ENCODE measurements at regions not wholly inside any gene's neighbourhood (a gene's known extent, or its start where the extent isn't known, plus 50 kb on each side); places are given as distances from the start of the nearest gene placed in this dataset.

DNA sequence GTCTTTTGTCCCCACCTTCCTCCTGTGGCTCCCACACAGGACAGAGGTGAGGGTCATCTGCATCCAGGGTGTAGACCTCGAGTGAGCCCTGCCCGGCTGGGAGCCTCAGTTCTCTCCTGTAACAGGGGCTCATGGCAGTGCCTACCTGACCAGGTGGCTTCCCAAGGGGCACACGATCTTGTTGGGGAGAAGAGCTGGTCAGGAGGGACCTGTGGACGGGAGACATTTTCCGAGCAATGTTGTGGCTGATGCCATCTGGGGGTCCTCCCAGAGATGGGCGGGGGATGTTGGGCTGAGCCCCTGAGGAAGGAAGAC, 51.9 kb downstream of the CEBPB start:
- no peak for DNase-seq

DNA sequence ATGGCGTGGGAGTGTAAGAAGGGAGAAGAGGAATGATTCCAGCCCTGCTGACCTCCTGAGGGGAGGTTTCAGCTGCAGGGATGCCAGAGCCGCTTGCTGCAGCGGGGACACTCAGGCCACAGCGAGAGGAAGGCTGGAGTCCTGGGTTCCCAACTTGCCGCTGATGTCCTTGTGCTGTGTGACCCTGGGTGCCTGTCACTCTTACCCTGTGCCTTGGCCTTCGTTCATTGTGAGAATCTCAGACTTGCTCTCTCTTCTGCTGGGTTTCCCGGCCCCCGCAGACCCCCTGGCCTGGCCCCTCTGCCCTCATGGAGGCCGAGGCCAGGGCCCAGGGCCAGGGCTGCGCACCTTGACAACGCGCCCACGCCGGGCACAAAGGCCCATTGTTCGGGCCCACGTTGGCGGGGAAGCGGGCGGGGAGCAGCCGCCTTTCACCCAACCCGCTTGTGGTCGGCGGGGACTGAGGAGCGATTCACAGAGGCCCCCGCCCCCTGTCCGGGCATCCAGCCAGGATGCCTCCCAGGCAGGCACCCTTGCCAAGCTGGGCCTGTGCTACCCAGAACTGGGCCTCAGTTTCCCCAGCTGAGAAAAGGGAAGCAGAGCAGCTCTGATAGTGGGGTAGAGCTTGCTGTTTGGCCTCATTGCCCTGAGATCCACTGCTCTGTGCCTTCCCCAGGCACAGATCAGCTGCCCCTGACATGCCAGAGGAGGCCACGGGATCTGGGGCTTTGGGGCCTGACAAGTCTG, 52.4 kb downstream of the CEBPB start:
- DNase-seq, result no peak

DNA sequence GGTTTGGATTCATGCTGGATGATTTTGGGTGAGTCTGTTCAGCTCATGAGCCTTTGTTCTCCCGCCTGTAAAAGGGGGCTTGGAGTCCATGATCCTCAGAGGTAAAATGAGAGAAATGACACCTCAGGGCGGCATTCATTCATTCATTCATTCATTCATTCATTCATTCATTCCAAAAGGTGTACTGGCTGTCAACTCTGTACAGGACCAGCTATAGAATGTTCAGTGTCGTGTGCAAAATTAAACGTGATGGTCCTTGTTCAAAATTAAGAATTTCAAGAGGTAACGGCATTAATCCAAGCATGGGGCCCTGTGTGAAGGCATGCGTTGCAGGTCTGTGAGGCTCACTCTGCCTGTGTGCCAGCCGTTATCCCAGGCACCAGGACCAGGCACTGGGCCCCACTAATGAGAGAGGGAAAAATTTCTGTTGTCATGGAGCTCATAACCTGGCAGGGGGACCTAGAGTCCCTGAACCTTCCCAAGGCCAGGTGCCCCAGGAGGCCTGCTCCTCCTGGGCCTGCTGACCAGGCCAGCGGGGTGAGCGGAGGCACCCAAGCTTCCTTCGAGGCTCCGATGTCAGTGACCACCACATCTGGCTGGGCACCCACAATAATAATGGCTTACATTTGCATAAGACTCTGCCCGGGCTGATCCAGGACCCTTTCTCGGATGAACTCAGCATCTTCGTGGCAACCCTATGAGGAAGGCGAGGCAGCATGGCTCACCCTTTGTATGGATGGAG, 53.2 kb downstream of the CEBPB start:
- DNase-seq, result no peak

DNA sequence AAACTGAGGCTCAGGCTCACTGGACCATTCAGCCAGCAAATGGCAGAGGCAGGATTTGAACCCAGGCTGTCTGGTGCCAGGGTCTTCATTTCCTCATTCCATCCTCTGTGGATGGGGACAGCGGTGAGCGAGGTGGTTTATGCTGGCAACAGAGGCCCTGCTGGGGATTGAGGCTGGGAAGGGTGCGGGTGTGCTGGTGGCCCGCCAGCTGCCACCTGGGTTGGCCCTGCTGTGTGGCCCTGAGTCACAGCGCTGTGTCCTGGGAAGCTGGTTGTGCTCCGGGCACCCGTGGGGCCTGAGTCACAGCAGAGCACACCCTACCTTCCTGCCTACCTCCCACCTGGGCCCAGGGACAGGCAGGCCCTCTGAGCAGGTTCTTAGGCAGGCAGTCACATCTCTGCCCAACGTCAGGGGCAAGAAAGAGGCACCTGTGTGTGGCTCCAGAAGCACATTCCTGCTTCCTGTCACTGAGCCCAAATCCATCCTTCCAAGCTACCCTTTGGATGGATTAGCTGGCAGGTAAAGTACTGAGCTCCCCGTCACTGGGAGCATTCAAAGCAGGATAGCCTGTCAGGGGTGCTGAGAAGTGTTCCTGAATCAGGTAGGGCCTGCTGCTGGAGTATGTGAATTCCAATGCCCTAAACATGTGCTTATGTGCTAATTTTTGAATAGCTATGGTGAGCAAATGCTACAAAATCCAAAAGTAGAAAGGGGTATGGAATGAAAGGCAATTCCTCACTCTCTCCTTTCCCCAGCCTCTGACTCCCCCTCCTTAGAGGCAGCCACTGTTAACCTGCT, 53.9 kb downstream of the CEBPB start:
- DNase-seq, result no peak

DNA sequence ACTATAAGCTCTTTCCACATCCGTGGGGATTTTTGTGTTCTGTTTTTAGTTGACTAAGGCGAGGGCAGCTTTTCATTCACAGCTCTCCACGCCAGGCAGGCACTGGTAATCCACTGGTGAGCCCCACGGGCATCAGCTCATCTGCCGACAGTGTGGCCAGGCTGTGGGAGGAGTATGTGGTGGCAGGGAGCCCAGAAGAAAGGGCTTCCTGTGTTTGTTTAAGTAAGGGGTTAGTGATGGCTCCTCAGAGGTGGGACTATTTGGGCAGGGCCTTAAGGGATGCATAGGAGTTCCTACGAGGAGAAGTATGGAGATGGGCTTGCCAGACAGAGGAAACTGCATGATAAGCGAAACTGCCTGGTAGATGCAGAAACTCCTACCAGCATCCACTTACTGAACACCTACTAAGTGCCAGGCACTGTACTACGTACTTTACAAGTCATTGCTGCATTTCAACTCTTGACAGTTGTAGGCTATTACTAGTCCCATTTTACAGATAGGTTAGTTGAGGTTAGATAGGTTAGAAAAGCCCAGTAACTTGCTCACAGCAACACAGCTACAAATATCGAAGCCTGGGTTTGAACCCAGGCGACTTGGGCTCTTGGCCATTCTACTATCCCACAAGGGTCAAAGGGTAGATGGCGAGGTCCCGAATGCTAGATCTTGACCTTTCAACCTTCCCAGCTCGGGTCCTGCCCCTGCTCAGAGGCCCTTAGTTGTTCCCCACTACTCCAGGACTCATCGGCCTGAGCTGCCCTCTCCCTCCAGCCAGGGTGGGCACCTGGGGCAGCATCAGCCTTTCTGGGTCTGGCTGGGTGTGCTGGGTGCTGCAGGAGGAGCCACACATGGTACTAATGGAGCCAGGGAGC, 55.1 kb downstream of the CEBPB start:
- no peak for DNase-seq

DNA sequence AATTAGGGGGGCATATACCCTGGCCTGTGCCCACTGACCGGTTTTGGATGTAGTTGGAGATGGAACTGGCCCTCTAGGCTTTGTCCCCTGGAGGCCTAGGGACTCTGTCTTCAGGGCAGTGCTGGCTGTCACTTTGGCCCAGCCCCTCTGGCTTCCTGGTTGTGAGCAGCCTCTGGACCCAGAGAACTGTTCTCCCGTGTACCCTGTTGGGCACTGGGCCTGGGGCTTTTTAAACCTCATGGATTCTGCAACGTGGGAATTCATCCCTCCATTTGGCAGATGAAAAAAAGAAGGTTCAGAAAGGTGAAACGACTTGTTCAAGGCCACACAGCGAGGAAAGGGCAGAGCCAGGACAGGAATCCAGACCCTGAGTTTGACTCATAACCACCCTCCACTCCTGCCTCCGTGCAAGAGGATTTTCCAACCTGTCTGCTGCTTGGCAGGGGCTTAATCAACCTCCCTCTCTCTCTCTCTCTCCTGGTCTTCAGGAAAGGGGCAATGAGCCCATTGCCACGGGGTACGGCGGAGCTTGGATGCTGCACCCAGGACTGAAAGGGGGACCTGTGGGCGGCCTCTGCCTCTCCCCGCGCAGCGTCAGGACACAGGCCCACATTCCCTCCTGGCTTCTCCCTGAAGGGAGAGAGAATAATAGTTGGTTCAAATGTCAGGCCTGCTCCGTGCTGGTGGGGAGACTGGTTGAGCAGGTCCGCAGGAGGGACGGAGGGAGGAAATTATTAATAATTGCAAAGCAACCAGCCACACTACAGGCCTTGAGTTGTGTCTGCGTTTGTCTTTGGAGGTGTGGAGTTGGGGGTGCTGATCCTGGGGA, 56.0 kb downstream of the CEBPB start:
- DNase-seq, result no peak

DNA sequence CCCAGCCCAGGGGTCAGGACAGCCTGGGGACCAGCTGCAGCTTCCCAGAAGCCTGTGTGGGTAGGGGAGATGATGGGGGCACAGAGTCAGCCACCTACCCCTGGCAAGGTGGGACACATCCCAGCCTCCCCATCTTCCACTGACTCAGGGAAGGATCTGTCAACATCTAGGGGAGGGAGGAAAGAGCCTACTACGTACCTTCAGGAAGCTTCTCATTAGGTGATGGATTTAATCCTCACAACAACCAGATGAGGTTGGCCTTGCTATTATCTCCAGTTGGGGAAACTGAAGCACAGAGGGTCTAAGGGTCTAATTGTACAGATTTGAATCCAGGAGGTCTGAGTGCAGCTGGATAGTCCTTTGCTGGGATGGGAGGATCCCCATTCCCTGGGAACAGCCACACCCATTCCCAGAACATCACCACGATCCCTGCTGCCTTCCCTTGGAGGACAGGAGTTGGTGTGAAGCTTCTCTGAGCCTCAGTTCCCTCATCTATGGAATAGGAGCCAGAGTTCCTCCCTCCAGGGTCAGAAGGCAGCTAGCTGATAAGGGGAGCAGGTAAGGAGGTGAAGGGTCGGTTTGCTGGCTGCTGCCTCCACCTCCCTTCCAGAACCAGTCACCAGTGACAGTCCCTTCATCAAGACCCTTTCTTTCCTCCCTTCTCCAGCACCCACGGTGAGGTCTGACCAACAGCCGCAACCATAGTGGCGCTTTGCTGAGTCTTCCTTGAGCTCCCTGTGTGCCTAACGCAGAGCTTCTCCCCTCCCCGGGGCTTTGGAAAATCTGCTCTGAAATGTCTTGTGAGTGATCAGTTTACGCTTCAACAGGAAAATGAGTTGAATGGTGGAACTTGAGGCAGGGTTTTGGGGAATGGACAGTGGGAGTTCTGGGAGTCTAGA, 56.8 kb downstream of the CEBPB start:
- DNase-seq, result no peak

DNA sequence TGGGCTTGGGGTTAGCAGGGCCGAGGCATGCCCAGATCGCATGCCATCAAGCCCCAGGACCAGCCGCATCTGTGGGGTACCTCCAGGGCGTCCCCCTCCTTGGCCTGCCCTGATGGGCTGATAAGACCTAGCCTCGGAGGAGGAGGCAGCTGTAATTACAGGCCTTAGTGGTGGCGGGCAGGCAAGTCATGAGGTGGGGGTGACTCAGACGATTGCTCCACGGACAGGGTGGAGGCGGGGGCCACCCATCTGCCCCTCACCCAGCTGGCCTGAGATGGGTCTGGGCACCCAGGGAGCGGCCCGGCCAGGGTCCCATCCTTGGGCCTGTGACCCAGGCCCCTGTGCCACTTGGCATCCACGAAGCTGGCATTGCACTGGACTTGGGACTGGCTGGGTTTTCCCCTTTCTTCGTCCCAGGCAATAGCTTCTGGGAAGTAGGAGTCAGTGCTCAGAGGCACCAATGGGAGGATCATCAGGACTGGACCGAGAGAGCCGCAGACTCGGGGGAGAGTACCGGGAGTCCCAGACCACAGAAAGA, 57.5 kb downstream of the CEBPB start:
- DNase-seq, result peak in 1 of 2 donors; percentile 55

DNA sequence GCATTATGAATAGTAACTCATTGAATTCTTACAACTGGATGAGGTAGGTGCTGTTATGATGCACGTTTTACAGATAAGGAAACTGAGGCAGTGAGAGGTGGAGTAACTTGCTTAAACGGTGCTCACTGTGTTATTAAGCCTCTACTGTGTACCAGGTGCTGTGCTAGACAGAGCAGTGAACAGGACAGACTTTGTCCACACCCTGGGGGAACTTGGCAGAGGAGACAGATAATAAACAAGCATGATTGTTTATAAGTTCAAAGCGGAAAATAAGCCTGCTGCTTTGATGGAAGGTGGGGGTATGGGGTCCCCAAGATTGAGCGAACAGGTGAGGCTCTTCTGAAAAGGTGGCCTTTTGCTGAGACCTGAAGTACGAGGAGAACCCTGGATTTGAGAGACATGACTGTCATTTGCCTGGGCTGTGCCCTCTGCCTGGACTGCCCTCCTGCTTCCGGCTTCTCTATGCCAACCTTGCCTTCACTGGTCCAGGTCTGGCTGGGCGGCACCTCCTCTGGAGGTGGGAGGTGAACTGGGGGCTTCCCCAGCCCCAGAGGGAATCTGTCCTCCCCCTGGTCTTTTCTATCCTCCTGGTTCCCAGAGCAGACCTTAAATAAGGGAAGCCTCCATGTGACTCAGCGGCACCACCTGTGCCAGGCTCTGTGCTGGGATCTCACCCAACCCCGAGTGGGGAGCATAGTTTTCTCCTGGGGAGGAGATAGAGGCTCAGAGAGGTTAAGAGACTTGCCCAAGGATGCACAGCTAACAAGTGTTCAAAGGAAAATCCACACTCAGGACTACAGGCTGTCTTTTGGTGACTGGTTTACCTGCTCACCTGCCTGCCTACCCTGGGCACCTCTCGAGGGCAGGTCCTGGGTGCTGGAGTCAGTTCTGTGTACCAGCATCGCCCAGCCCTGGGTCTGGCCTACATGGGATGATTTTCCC, 59.1 kb downstream of the CEBPB start:
- no peak for DNase-seq

DNA sequence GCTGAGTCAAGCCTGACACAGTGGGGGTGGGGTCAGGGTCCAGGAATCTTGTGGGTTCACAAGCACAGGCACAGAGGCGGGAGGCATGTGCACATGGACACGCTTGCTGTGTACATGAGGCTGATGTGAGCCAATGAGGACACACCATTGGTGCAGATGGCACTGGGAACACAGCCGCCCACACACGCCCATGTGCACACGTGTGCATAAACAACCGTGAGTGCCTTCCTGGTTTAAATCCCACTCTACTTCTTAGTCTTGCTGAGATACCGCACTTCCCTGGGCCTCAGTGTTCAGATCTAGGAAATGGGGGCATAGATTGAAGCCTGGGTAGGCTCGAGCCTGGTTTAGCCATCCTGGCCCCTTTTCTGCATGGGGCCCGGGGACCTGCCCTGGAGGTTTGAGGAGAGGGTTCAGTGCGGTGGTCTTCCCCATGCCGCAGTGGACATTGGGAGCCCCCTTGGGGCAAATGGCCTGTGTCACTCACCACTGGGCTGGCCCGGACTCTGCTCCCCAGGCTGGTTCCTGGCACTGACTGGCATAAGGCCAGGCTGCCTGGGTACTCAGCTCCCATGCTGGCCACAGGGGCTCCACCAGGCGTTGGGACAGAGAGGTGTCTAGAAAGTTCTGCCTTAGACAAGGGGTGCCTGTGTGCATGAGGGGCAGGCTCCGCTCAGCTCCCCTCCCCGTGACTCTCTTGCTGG, 60.2 kb downstream of the CEBPB start:
- DNase-seq, result no peak

DNA sequence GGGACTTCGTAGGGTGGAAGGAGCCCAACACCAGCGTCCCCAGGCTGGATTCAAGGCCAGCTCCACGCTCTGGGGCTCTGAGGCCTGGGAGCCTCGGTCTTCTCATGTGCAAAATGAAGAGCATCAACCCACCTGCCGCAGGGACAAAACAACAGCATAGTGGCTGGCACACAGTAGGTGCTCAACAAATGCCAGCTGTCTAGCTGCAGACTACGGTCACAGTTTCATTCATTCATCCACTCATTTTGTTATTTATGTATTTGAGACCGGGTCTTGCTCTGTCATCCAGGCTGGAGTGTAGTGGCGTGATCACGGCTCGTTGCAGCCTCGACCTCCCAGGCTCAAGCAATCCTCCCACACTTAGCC, 60.7 kb downstream of the CEBPB start:
- no peak for DNase-seq

DNA sequence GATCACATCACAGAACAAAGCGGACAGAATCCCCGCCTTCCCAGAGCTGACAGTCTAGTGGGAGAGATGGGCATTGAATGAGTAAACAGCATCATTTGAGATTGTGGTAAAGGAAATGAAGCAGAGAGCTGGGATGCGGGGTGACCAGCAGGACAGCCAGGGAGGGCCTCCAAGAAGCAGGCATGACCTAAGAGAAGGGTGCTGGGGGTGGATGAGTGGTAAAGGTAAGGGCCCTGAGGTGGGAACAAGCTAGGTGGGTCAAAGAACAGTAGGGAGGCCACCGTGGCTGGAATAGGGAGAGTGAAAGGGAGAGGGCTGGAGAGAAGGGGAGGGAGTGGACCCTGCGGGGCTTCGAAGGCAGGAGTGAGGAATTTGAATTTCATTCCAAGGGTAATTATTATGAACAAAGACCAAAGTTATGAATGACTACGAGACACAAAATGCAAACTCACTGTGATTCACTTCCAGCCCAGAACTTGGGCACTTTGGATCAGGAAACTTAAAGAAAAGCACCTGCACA, 61.4 kb downstream of the CEBPB start:
- DNase-seq, result no peak

DNA sequence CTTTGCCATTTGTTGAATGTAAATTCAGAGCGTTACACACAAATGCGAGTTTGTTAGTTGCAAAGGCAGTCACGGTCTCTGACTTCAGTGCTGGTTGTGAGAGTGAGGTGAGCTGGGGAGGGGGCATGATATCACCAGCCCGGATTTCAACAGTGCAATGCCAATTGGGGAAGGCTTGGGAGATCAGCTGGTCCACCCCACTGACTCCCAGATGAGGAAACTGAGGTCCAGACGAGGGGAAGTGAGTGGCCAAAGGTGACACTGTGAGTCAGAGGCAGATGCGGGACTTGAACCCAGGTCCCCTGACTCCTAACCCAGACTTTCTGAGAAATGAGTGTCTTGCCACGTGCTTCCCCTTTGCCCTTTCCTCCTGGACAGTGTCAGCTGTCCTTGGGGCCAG, 62.1 kb downstream of the CEBPB start:
- no peak for DNase-seq

DNA sequence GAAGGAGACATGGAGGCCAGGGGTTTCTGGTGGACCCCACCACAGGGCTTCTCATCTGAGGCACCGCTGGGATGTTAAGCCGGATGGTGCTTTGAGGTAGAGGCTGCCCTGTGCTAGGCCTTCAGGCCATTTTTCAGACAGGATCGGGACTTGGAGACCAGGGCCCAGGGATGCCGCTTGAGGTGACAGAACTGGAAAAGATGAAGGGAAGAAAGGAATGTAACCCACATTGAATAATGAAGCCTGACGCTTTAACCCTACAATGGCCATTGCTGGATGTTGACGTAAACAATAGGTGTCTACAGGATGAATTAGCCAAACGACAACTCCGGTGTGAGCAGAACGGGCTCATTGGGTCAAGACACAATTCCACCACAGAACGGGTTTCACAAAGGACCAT, 62.5 kb downstream of the CEBPB start:
- no peak for DNase-seq

DNA sequence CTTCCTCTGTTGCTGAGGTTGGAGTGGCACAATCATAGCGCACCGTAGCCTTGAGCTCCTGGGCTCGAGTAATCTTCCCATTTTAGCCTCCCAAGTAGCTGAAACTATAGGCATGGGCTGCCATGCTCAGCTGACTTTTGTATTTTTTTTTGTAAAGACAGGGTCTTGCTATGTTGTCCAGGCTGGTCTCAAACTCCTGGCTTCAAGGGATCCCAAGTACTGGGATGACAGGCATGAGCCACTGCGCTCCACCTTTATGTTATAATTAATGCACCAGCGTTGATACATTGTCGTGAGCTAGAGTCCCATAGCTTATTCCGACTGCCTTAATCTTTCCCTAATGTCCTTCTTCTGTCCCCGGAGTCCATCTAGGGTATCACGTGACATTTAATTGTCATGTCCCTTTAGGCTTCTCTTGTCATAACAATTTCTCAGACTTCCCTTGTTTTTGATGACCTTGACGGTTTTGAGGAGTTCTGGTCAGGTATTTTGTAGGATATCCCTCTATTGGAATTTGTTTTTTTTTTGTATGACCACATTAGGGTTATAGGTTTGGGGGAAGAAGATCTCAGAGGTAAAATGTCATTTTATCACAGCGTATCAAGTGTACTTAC, 63.9 kb downstream of the CEBPB start:
- DNase-seq, result no peak

DNA sequence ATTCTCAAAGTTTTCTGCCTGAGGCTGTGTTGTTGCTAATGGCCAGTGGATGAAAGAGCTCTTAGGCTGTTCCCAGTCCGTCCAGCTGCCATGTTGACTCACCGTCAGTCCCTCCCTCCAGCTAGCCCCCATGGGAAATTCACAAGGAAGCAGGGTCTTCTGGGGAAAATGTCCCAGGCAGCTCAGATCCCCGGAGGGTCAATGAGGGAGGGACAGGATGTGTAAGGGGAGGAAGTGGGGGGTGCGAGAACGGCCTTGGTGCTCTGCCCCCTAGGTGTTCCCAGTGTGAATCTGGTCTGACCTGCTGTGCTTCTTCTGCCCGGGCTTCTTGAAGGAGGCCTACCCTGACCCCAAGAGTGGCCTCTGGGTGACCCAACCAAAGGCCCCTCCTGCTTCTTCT, 65.9 kb downstream of the CEBPB start:
- no peak for DNase-seq

DNA sequence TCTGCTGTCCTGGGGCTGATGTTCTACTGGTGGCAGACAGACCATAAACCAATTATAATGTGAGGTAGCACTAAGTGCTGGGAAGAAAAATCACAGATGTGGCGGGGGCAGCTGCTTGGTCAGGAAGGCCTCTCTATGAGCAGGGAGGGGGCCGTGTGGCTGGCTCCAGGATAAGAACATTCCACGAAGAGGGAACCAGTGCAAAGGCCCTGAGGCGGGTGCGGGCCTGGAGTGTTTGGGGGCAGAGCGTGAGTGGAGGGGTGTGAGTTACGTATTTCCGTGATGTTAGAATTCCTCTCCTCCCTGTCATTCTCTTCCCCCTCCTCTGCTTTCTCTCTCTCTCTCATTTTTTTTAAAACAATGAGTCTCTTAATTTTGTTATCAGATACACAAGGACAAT, 67.2 kb downstream of the CEBPB start:
- DNase-seq, result no peak

DNA sequence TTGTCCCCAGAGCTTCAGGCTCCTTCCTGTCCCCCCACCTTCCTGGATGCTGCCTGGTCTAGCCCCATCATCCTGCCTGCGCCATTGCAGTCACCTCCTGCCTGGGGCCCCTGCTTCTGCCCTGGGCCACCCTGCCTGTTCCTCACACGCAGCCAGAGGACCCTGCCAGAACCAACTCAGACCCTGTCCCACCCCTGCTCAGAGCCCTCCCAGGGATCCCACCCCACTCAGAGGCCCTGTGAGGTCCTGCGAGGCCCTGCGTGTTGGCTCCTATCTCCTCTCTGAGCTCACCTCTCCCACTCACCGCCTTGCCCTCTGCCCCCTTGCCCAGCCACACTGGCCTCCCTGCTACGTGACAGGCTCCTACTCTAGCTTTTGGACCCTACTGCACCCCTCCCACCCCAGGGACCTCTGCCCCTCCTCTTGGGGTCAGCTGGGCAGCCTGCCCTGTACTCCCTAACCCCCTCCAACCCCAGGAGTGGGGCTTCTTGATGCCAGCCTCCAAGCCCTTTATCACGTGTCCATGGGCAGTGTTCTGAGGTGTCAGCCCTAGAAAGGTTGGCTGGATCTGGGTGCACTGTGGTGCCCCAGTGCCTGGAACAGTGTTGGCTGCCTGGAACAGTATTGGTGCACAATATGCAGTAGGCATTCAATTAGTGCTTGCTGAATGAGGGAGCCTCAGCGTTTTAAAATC, 68.3 kb downstream of the CEBPB start:
- no peak for DNase-seq

Data from bone marrow (tissue), 2 donors.